LNCaP clone FGC (cell line): ENCODE measurements at regions not wholly inside any gene's neighbourhood (a gene's known extent, or its start where the extent isn't known, plus 50 kb on each side); places are given as distances from the start of the nearest gene placed in this dataset.

ENCODE experiments used
- DNase-seq: peaks from one replicate; pipeline ENCODE4 v3.0.0-alpha.2; 2011; ENCODE audit warnings: low read depth
- H3K4me3 ChIP-seq: 2 replicates; pipeline ENCODE4 v1.5.1; 2011; ENCODE audit warnings: mild to moderate bottlenecking, low read depth, low read length, control low read depth
- CTCF ChIP-seq: IDR thresholded peaks from 2 replicates; pipeline ENCODE4 v1.5.1; 2012; ENCODE audit warnings: mild to moderate bottlenecking; ENCODE audit not compliant: control insufficient read depth, insufficient read depth; ENCODE audit errors: extremely low read depth

- H3K4me3 ChIP-seq: no peak overlapping the region
- TF ChIP-seq CTCF: no peak
- DNase-seq: no peak
Measured at GRCh38 chr18:41545091-41545888, 409.7 kb upstream of the PIK3C3 start.

- no peak overlapping the region for H3K4me3 ChIP-seq
- TF ChIP-seq CTCF: no peak
- no peak for DNase-seq
Measured at GRCh38 chr18:41543815-41544214, 411.2 kb upstream of the PIK3C3 start.

GRCh38 chr18:41540237-41540871 is 414.7 kb upstream of the PIK3C3 start:
- no peak for DNase-seq

DNA sequence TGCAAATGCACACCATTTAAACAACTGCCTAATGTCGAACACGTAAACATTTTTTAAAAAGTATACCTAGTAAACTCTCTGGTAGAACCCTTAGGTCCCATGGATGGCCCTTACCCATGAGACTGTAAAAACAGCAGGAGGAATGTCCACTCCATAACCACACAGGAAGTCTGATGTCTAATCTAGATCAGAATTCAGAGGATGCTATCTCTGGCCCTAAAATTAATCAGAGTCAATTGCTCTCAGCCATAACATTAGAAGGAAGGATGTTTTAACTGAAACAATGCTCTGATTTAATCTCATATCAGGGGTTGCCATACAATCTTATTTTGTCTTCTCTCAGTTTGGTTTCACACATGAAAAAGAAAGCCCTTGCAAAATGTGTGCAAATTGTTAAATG is 416.3 kb upstream of the PIK3C3 start:
- TF ChIP-seq CTCF: no peak
- no peak overlapping the region for H3K4me3 ChIP-seq
- DNase-seq: no peak

More at GRCh38 chr18:41540237-41540871, 414.7 kb upstream of the PIK3C3 start:
- TF ChIP-seq CTCF: no peak
- H3K4me3 ChIP-seq: no peak overlapping the region

DNA sequence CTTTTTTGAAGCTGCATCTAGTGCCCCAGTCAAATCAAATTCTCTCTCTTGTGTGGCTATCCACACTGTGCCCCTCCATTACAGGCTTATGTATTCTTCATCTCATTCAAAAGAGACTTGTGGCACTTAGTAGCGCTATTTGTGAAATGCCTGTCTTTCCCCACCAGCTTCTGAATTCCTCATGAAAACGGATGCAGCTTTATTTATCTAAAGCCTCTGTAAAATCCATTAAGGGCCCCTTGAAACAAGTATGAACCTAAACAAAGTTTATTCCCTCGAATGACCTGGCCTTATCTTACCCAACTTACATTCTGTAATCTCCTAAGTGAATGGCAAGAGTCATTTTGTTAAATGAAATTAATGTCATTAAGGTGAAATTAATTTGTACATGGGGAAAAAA is 417.4 kb upstream of the PIK3C3 start:
- no peak for TF ChIP-seq CTCF
- no peak overlapping the region for H3K4me3 ChIP-seq
- DNase-seq: no peak

GRCh38 chr18:41532344-41533086 is 422.5 kb upstream of the PIK3C3 start:
- DNase-seq: peak; percentile 21
- no peak overlapping the region for H3K4me3 ChIP-seq
- peak; percentile 45 for TF ChIP-seq CTCF
